ENCODE measurements at regions not wholly inside any gene's neighbourhood (a gene's known extent, or its start where the extent isn't known, plus 50 kb on each side); places are given as distances from the start of the nearest gene placed in this dataset.

DNA sequence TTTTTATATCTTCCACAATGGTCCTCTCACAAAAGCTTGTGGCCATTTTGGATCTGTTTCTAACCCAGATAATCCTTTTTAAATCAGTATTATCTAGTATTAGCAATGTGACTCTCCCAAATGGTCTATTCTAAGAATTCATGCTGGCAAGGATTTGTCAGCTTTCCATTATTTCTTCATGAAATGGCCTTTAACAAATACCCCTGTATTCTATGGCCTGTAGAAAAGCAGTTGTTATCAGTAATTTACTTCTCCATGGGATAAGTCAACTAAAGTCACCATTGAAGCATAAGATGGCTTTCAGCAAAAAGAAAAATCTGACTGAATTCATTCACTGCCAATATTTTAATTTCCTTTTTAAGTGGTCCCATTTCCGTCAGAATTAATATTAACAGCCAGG, 346.4 kb upstream of the FAM174A start:
- TF ChIP-seq JUND (IDR thresholded peaks at IDR 0.05; ENCODE audit: low read length) (no peak), EP300 (IDR thresholded peaks at IDR 0.05; ENCODE audit: borderline replicate concordance in 1 of 2, low read depth in 2 of 2, low read length in 2 of 2) (no peak), RFX5 (IDR thresholded peaks at IDR 0.05; ENCODE audit: borderline replicate concordance, low read depth, low read length) (no peak), CHD1 (IDR thresholded peaks at IDR 0.05; ENCODE audit: low read depth, low read length) (no peak), CEBPB (IDR thresholded peaks at IDR 0.05; ENCODE audit: low read depth, low read length) (no peak), POLR2A (IDR thresholded peaks at IDR 0.05; ENCODE audit: control extremely low read depth in 1 of 2, low read depth in 2 of 2, low read length in 2 of 2) (no peak)
- TF ChIP-seq, protein P1, sequence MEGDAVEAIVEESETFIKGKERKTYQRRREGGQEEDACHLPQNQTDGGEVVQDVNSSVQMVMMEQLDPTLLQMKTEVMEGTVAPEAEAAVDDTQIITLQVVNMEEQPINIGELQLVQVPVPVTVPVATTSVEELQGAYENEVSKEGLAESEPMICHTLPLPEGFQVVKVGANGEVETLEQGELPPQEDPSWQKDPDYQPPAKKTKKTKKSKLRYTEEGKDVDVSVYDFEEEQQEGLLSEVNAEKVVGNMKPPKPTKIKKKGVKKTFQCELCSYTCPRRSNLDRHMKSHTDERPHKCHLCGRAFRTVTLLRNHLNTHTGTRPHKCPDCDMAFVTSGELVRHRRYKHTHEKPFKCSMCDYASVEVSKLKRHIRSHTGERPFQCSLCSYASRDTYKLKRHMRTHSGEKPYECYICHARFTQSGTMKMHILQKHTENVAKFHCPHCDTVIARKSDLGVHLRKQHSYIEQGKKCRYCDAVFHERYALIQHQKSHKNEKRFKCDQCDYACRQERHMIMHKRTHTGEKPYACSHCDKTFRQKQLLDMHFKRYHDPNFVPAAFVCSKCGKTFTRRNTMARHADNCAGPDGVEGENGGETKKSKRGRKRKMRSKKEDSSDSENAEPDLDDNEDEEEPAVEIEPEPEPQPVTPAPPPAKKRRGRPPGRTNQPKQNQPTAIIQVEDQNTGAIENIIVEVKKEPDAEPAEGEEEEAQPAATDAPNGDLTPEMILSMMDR (IDR thresholded peaks at IDR 0.05; ENCODE audit: control extremely low read depth in 1 of 3, insufficient read depth in 1 of 3, low read depth in 1 of 3, low read length in 3 of 3), result no peak

Measured in H1 (cell line).